Glomerular endothelial cell (primary cell): ENCODE measurements at regions not wholly inside any gene's neighbourhood (a gene's known extent, or its start where the extent isn't known, plus 50 kb on each side); places are given as distances from the start of the nearest gene placed in this dataset.
"Not testable (repeated sequence)": the region's sequence is repeated elsewhere in the genome, so short reads cannot be mapped to it uniquely, and the experiment has no call there.

Source experiments
- DNase-seq: peaks from one replicate; pipeline ENCODE4 v3.0.0-alpha.2; 2011; ENCODE audit warnings: low read depth, low spot score; ENCODE audit errors: extremely low read depth

DNA sequence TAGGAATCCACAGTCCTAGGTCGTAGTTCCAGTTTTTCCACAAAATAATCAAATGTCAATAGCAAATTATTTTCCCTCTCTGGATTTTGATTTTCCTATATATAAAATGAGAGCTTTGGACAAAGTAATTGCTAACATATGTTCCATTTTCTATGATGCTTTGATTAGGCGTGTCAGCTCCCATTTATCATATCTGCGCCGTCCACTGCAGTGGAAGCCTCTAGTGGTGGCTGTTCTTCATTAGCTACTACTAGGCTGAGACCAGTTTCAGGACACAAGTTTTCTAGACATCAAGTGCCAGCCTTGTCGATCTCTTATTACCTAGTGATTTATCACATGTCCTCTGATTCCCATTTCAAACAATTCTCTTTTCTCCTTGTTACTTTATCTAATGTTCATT is 271.5 kb downstream of the TUSC7 start:
- no peak for DNase-seq

DNA sequence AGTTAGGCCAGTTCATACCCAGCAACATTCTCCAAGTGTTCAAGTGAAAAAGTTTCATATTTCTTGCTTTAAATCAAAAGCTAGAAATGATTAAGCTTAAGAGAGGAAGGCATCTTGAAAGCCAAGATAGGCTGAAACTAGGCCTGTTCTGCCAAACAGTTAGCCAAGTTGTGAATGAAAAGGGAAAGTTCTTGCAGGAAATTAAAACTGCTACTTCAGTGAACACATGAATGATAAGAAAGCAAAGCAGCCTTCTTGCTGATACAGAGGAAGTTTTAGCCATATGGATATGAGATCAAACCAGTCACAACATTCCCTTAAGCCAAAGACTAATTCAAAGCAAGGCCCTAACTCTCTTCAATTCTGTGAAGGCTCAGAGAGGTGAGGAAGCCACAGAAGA is 274.7 kb downstream of the TUSC7 start:
- no peak for DNase-seq

DNA sequence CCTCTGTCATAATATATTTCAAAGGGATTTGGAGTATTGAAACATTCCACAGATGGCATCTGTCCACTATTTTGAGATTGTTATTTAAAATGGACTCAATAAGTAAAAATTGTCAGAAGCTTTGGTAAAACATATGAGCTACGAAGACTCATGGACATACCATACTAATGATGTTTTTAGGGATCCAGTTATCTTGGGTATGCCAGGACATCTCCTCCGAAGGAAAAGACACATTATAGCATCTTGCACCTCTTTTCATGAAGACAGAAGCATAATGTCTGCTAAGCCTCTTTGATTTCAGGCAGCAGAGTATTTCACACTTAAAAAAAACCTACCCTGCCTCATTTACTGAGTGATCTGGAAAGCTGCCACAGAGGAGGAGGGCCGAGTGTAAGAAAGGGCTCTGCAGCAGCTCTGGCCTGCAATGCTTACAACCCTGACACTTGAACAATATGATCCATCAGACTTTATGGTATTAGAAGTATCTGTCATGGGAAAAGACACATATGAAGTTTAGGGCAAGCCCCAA is 284.8 kb downstream of the TUSC7 start:
- no peak for DNase-seq

DNA sequence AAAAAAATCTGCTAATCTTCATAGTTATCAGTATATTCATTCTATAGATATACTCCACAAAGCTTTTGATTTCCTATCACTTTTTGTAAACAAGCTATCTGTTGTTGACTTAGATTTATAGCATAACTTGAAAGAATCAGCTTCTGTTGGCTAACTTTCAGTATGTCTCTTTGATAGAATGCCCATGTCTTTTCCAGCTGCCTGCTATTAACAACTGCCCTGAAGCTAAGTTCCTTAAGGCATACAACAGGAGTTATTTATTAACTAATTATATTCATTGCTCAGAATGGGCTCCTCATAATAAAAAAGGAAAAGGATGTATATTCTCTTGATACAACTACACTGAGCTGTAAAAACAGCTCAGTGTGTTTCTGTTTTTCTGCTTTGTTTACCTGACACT is 293.9 kb downstream of the TUSC7 start:
- no peak for DNase-seq

DNA sequence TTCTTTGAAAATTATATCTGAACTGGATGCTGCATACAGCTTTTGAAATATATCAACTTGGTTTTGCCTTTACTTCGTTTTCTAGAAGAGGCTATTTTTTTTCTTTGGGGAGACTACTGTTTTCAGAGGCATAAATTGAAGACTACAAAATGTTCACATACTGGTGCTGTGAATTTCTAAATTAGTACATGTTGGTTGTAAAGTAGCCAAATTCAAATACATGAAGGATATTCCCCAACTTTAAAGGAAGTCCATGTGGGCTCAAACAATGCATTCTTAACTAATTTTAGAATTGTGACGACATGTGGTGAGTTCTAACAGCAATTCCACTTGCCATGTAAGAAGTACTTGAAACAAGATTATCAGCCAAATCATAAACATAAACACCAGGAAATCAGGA is 295.7 kb downstream of the TUSC7 start:
- DNase-seq: no peak

DNA sequence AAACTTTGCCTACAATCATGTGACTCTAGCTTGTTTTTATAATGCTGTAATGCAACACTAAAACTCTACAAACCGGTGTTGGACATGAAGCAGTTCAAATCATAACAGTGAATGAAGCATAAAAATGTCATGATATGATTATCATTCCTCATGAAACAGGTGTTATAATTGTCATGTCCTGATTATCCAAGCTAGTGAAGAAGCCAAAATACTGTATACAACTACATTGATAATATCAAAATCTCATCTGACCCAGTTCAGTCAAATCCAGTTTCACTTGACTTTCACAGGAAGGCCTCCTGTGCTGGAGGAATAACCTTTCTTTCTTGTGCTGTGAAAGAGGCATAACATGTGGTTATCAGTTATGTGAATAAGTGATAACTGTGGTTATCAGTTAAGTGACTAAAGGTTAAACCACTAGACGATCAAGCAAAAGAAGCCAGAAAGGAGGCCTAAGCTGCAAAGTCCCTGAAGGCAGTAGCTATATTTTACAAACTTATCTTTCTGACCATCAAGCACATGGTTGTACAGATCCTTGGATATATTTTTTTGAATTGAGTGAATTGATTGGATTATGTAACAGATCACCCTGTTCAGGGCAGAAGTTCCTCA is 296.4 kb downstream of the TUSC7 start:
- no peak for DNase-seq

DNA sequence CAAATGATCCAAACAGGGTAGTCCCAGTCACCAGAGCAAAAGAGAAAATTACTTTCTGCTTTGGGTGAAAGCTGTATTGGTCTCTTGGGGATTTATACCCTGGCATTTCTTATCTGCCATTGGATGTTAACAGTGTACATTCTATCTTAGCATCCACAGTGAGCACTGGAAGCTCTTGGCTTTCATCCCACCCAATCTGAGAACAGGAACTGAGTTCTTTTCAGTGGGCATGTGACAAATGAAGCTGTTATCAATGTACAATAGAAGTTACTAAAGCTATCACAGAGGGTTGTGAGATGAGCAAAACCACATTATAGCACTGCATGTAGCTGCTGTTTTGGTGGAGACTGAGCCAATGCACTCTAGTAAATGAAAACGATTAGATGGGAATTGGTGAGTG is 300.7 kb downstream of the TUSC7 start:
- DNase-seq: no peak

DNA sequence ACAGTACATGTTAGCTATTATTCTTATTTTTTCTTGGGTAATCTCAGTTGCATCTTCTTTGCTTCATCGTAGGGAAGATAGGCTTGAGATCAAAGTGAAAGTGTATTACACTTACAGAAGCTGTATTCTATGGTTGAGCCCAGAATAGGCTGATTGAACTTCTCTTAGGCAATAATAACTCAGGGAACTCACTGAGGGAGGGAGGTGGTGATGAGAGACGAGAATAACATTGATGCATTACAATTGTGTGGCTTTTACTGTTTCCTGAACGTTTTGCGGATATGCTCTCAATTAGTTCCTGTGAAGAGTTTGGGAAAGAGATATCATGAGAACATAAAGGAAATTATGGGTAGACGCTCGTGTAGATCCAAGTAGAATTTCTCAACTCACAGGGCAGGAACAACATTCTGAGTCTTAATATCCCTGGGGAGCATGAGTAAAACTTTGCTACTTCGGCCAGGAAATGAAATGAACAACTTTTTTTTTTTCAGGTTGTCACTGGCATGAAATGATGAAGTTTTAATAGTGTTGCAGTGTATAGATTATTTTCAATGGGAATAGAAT is 302.2 kb downstream of the TUSC7 start:
- DNase-seq: no peak

DNA sequence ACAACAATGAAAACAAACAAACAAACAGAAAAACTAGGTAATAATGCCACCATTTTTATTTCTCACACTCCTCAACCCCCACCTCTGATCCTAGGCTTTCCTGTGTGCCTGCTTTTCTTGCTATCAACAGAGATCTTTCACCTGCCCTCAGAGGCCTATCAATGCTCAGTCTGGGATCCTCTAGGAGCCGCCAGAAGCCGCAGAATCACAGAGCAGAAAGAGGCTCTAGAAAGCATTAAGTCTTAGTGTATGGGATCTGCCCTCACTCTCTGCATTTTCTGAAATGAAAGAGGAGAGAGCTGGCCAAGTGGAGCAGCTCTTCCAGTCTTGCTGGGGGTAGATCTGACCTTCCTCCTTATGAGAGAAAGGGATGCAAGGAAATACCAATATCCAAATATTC is 306.8 kb downstream of the TUSC7 start:
- no peak for DNase-seq

DNA sequence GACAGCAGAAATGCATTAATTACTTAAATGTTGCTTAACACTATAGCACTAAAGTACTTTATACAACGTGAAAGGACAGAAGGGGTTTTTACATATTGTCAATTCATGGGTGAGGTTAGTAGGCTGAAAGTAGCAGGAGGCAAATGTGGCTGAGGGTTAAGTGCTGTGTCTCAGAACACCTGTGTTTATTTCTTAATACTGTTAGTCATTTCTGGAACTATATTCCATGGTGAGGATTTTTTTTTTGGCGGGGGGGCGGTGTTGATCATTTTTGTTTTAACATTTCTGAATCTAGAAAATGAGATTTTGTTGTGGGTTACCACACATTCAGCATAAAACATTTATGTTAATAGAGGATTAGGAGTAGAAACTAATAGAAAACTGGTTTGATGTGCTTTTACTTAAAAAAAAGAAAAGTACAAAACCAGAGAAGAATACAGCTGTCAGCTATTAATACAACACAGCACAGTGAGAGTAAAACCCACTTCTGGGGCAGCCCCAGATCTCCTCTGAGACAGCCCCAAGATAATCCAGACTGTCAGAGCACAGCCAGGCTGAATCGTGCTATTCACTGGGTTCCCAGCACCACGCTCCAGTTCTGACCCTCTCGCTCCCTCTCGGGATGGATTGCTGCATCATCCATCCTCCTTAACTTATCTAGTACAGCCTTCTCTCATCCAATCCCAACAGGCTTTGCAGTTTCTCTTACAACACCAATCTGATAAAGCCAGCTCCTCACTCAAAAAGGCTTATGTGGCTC is 307.7 kb downstream of the TUSC7 start:
- no peak for DNase-seq

DNA sequence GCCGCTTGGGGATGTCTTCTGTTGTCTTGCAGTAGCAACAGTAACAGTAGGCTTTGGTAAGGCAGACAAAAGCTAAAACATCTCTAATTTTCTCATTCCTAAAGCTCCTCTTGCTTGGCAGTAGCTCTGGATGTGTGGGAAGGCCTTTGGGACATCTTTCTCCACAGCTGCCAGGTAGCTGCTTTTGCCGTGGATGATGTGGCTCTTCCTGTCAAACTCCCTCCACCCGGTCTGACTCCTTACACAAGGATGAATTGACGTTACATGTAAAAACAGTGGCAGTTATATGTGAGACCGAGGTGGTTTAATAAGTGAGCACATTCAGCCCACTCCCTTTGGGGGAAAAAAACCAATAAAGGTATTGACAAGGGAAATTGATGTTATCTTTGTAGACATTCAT is 309.1 kb downstream of the TUSC7 start:
- no peak for DNase-seq

DNA sequence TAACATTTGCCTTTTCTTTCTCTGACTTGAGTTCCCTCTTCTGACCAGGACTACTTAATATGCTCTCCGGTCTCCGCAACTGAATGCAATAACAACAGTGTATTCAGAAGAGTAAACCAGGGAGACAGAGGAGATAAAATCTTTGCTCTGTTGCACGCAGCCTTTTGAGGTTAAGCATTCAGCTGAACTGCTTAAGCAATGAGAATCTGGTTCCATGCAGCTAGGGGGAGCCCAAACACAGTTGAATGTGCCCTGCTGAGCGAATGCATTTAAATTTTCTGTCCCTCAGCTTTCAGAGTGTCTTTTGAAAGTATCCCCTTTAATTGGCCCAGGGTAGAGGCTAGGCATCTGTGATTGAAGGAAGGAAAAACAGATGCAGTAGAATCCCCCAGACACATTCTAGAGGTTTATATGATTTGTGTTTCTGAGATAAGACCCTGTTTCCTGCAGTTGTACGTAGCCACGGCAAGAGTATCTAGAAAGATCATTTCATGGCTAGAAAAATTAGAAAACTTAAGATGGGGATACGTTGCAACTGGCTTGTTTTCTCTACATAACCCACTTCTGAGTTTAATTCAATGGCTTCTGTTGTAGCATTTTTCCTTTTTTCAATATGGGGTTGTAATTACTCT is 309.6 kb downstream of the TUSC7 start:
- DNase-seq: peak; percentile 27

DNA sequence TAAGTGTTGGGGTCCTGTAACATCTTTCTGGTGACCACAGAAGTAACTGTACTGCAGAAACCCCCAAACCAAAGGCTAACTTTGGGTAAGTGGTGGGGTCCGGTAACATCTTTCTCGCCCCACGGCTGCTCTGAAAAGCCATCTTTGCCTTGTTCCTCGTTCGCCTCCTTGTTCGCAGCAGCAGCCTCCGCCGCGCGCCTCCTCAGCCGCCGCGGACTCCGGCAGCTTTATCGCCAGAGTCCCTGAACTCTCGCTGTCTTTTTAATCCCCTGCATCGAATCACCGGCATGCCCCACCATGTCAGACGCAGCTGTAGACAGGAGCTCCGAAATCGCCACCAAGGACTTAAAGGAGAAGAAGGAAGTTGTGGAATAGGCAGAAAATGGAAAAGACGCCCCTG is 316.8 kb downstream of the TUSC7 start:
- no peak for DNase-seq

DNA sequence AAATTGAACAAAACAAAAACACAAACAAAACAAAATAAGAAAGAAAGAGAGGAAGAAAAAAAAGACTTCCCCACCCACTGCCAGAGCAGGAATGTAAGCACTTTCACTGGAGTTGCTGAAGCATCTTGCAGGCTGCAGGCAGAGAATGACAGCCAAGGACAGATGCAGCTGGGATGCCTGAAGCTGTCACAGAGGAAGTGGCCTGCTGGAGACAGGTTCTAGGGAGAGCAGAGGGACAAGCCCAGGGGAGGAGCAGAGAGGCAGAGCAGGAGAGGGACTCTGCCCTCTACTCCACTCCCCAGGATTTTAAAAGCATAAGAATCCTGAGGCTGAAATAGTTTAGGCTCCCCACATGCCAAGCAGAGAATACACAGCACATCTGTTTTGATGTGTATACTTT is 326.2 kb downstream of the TUSC7 start:
- DNase-seq: no peak

DNA sequence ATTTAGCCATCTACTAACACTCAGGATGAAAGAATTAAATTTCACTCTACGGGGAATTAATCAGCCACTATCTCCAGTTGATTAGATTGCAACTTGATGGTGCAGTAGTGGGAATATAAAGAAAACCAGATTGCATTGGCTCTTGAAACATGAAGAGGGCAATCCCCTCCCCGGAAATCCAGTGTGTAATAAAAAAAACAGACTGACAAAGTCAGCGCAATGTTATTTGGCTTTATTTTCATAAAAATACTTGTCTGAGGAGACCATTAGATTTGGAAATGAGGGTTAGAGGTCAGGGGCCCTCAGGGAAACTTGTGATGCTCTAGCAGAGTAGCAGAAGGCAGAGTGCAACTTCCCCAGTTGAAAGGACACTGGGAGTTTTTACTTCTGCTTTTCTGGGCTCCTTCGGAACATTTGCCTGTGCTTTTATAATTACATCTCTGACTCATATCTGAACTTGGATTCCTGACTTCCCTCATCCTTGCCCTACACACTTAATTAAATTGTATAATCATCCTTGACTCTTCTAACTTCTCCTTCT is 326.8 kb downstream of the TUSC7 start:
- no peak for DNase-seq

DNA sequence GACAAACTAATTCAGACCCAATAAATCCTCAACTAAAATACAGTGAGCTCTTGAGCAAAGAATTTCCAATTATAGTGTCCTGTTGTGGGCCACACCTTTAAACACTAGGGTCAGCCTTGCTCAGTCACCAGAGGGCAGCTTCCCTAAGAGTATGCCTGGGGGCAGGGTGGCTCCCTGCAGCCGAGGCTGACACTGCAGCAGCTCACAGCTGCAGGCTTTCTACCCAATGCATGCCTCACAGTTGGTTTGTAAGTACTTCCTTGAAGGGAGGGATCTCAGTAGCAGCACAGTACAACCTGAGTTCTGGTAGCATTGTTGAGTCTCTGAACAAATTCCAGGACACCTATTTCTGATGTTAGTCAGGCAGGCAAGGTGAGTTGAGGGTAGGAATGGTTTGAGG is 335.6 kb downstream of the TUSC7 start:
- DNase-seq: no peak

DNA sequence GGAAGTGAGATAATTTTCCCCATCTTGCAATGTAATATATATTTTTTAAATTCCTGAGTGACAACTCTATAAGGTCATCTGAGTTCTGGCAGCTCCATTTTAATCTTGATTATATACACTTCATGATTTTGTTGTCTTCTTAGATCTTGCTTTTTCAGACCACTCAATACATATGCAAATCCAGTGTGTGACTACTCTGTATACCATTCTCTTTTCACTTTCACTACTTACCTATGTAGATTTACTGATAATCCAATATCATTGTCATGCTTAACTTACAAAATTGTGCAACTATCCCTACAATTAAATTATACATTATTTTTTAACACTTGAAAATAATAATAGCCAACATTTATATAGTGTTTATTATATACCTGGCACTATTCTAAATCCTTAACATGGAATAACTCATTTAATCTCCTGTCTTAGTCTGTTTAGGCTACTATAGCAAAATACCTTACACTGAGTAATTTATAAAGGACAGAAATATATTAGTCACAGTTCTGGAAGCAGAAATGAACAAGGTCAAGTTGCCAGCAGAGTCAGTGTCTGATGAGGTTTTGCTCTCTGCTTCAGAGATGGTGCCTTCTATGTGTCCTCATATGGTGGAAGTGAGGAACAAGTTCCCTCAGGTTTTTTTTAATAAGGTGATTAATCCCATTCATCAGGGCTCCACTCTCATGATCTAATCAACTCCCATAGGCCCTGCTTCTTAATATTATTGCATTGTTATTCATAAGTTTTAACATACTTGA is 338.5 kb downstream of the TUSC7 start:
- no peak for DNase-seq

DNA sequence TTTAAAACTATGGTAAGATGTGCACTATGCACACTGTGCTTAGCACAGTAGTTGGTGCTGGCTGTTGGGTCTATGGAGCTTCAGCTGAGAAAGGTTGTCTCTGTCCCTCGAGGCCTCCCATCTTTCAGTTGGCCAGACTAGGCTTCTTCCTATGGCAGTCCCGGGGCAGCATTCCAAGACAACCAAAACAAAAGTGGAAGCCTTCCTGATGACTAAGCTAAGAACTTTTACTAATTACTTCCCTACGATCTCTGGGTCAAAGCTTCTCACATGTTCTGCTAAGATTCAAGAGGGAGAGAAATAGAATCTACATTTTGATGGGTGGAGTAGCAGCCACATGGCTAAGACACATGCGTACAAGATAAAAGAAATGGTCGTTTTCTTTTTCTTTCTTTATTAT is 342.8 kb downstream of the TUSC7 start:
- no peak for DNase-seq

DNA sequence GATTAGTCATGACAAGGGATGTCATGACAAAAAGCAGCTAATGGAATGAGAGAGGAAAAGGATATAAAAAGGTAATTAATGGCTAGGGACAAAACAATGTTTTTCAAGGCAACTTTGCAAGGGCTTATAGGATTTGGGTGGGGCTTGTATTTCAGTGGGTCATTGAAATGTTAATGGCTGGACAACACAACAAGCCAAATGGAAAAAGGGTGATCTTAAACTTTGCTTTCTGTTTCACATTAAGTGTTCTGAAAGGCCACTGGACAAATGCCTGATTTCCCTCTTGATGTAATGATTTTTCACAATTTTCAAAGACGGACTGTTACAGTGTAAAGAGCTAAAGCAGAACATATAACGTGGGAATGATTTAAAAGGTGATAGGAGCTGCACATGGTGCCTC is 345.0 kb downstream of the TUSC7 start:
- no peak for DNase-seq

DNA sequence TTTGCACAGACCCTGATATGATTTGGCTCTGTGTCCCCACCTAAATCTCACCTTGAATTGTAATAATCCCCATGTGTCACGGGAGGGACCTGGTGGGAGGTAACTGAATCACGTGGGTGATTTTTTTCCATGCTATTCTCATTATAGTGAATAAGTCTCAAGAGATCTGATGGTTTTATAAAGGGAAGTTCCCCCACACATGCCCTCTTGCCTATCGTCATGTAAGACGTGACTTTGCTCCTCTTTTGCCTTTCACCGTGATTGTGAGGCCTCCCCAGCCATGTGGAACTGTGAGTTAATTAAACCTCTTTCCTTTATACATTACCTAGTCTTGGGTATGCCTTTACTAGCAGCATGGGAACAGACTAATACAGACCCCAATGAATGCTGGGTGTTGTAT is 347.4 kb downstream of the TUSC7 start:
- not testable (repeated sequence) for DNase-seq
